HG03520 (cell line): ENCODE measurements at regions not wholly inside any gene's neighbourhood (a gene's known extent, or its start where the extent isn't known, plus 50 kb on each side); places are given as distances from the start of the nearest gene placed in this dataset.
"Not testable (repeated sequence)": the region's sequence is repeated elsewhere in the genome, so short reads cannot be mapped to it uniquely, and the experiment has no call there.

Experiments used
- ATAC-seq: cut with Tn5 transposase; IDR thresholded peaks from one replicate; pipeline ENCODE4 v1.9.1; 2021; ENCODE audit warnings: mild to moderate bottlenecking, moderate library complexity; ENCODE audit not compliant: unreplicated experiment

DNA sequence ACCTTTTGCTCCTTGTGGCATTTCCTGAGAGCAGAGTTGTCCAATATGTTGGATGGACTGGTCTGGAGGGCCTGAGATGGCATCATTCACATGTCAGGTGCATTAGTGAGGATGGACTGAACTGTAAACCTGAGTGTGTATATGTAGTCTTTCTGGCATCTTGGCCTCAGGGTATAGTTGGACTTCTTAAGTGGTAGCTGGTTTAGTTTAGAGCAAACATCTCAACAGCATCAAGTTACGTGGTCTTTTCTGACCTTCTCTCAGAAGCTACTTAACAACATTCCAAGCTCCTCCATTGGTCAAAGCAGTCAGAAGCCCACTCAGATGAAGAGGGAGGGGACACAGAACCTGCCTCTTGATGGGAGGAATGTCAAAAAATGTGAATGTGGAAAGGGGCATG lies 829.9 kb downstream of the METTL15 start:
- no peak for ATAC-seq

DNA sequence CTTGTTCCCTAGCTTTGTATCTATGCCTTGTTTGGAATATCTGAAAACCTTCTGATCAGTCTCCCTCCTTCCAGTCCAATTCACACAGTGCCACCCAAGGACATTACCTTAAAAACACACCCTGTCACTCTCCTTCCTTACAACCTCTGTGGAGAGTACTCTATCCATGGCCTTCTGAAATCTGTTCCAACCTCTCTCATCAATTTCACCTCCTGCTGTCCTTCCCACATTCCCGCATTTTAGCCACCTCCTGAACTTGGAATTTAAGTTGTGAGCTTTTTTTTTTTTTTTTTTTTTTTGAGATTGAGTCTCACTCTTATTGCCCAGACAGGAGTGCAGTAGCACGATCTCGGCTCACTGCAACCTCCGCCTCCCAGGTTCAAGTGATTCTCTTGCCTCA lies 824.8 kb downstream of the METTL15 start:
- ATAC-seq, result no peak

DNA sequence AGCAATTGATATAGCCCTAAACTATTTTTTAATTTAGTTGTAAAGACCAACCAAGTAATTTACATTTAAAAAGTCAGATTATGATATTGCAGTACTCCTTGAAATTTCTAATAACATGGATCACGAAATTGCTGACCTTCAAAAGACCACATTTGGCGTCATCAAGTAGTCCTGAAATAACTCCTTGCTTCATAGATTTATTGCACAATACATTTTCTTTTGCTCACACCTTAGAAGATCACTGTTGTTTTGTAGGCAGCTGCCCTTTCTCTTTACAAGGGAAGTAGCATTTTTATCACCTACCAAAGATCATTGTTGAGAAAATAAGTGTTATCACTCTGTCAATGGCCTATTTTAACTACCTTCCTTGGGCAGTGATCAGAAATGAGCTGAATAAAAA lies 815.8 kb downstream of the METTL15 start:
- ATAC-seq, result no peak

DNA sequence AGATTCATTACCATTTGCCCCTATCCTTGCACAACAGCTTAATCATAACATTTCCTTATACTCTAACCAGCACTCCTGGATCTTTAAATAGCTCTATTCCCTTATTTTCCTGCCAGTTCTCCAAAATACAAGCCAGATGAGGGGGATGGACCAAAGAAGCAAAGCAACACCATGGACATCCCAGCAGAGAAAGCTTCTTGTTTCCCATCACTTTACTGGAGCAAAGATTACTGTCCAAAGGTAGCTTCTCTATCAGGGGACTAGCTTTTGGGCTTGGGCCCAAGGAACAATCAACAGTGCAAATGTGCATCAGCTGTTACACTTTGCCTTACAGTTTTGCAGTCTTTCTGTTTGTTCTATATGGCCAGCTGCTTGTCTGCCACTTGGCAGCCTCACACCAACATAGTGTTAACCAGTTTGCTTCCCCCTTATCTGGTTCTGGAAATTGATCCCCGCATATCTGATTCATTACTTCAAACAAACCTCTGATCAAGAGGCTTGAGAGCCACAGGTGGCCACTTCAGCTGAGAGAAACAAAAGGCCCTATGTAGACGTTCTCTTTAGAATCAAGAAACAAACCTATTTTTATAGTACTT lies 814.3 kb downstream of the METTL15 start:
- ATAC-seq, result no peak

DNA sequence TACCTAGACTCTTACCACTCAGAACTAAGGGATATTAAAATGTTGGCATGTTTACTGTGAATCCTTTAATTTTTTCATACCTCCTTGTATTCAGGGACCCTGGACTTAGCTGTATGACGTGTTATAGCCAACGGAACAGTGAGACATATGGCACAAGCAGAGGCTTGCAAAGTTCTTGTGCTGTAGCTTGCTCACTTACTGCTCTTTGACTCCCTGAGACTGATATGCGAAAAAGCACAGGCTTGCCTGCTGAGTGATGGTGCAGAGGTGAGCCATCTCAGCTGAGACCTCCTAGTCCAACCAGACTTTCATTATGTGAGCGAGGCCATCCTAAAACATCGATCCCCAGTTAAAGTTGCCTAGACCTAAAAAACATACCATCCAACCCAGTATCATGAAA lies 811.0 kb downstream of the METTL15 start:
- ATAC-seq, result no peak

DNA sequence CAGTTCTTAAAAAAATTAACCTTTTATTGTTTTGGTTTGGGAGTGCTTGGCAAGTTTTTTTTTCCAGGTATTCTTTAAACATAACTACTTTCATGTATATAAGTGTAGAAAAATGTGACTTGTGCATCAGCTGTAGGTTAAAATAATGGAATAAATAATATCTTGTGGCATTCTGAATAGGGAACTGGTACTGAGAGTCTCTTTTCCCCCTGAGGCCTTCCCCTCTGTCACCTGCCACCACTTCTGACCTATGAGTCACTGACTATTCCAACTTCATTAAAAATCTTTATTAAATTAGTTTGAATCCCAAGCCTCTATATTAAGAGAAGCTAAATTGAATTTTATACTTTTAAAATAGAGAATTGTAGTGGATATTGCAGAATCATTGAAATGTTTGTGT lies 805.7 kb downstream of the METTL15 start:
- ATAC-seq, result no peak

DNA sequence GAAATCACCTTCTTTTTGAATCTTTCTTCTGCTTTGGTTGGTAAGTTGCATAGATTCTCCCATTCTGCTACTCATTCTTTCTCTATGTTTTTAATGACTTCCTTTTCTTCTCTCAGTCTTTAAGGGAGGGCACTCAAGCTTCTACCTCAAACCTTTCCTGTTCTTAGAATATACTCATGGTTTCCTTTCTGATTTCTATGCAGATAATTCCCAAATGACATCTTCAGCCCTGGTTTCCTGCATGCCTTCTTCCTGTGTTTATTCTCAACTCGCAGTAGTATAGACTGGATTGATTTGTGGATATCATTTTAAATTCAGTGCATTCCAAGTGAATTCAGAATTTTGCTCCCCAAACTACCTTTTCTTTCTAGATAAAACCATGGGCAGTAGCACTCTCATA lies 803.6 kb downstream of the METTL15 start:
- ATAC-seq, result no peak

DNA sequence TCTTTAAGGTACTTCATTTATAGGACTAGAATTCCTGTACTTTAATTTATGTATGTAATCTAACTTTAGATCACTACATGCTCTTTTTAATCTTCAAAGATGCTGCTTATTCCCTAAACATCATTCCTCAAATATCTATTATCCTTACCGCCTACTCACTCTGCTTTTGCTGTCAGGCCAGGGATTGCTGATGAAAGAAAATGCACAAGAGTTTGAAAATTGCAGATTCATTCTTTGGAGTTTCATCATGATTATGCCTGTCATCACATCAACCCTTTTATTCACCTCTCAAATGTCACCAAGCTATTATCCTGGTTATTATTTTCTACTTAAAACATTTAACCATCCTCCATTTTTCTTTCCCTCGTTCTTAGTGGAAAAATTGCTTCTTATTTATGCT lies 802.7 kb downstream of the METTL15 start:
- no peak for ATAC-seq

DNA sequence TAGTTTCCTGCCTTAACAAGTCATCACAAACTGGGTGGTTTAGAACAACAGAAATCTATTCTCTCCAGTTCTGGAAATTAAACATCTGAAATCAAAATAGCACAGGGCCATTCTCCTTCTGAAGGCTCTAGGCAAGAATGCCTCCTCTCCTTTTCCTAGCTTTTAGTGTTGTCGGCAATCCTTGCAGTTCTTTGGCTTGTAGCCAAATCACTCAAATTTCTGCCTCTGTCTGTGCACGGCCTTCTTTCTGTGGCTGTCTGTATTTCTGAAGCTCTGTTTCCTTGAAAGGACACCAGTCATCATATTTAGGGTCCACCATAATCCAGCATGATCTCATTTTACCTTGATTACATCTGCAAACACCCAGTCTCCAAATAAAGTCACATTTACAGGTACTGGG lies 795.5 kb downstream of the METTL15 start:
- no peak for ATAC-seq

DNA sequence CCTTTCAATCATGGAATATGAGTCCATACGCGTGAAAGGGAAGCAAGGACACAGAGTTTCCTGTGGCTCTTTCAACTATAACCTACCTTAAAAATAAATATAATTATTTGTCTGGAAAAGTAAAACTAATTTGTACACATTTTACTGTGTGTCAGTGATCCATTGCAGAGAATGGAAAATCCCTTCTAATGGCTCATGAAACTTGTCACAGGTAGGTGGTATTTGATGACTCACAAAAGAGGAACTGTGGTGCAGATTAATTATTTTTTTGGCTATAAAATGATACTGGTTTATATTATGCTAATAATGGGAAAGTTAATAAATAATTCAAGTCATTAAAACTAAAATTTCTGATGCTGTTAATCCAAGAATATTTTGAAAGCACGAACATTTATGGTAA lies 792.2 kb downstream of the METTL15 start:
- ATAC-seq, result no peak

DNA sequence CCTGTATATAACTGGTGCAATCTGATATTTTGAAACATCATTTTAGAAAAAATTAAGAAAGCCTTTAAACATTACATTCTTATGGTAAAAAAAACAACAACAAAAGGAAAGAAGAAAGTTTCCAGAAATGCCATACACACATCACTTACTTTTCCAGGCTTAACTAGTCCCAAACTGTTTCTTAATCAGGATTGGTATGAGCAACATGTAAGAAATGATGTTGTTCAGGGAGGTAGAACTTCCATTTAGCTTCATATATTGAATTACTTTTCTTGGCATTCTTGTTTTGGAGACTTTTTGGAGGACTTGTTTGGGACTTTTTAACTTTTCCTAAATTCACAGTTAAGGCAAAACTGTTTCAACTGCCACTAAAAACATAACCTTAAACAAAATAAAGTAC lies 791.5 kb downstream of the METTL15 start:
- ATAC-seq, result no peak

DNA sequence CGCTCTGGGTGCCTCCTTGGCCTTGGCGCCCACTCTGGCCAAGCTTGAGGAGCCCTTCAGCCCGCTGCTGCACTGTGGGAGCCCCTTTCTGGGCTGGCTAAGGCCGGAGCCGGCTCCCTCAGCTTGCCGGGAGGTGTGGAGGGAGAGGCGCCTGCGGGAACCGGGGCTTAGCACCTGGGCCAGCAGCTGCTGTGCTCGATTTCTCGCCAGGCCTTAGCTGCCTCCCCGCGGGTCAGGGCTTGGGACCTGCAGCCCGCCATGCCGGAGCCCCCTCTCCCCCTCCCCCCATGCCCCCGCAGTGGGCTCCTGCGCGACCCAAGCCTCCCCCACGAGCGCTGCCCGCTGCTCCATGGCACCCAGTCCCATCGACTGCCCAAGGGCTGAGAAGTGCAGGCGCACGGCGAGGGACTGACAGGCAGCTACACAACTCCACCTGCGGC lies 782.4 kb downstream of the METTL15 start:
- ATAC-seq, result not testable (repeated sequence)

DNA sequence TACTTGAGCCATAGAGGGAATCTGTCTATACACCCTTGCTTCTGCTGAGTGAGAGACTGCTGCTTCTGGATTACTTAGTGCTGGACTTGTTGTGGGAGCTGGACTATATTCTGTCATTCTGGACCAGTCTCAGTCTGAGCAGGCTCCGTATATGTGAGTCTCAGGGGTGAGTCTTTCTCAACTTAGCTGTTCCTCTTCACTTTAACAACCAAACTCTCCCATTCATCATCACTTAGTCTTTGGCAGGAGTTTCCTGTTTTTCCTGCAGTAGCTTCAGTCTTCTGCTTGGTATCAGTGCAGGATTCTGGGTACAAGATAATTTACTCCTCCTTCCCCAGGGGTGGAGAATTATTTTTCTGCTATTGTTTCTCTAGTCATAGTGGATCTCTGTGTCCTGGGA lies 779.5 kb downstream of the METTL15 start:
- ATAC-seq, result no peak

DNA sequence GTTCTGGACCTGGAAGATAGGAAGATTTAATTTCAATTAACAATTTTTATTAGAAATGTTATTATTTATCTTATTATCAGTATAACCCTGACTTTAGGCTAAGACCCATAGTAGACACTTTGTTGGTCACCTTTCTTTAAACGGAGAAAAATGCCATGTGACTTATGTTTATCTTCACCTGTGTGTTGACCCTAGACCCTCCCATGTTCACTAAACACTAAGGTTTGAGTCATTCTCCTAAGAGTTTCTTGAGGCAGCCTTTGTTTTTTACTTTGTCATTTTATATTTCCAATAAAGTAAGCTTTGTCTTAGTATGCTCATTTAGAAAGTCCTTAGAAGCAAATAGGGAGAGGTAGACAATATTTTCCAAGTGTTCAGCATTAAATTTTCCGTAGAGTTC lies 771.7 kb downstream of the METTL15 start:
- no peak for ATAC-seq

DNA sequence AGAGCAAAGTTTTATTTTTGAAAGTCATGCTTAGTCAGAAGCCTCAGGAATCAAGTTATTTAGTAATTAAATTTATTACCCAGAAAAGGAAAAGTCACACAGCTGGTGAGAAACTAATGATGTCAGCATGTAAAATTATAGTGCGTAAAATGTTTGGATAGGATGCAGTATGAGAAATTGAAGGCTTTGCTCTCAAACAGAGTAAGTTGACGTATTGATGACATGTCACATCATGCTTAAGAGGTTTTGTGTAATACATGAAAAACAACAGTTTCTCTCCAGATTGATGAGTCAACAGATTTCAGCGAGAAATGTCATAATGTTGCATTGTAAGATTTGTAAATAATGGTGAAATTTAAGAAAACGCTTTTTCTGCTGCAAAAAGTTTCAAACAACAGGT lies 769.8 kb downstream of the METTL15 start:
- no peak for ATAC-seq

DNA sequence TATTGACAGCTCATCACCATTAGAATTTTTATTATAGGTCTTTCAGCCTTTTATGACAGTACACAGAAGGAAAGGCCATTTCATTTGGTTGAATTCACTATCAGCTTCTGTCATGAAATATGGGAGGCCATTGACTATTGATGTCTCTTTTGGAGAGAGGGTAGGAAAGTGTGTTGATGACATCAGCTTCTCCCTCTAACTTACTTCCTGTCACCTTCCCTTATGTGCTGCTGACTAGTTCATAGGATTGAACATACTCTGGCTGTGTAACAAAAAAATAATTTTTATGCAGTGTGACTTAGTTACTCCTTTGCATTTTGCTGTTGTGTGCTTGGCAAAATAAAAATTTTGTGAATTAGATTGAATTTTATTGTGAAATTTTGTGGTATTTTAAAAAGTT lies 769.2 kb downstream of the METTL15 start:
- no peak for ATAC-seq

DNA sequence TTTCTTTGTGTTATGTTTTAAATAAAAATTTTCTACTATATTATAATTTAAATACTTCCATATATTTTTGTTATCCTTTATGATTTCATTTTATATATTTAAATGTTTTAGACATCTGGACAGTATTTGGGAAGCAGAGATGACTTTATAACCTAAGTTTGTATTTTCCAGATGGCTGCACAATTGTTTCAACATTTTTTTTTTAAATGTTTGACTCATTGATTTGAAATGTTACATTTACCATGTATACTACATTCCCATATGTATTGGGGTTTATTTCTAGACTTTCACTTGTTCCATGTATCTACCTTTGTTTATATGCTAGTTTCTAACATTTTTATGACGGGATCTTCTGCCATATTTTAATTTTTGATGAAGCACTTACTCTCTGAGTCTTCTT lies 766.5 kb downstream of the METTL15 start:
- ATAC-seq, result no peak

DNA sequence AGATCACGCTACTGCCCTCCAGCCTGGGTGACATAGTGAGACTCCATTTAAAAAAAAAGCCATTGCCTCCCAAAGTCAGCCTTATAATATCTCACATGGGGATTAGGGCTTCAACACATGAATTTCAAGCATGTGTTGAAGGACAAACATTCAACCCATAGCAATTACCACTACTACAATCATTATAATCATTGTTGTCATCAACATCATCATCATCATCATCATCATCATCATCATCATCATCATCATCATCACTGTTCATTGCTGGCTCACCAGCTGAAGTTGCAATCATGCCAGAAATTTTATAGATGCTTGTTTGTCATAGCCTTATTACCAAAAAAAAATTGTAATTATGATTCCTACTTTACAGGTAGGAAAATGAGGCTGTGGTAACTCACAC lies 762.9 kb downstream of the METTL15 start:
- no peak for ATAC-seq

DNA sequence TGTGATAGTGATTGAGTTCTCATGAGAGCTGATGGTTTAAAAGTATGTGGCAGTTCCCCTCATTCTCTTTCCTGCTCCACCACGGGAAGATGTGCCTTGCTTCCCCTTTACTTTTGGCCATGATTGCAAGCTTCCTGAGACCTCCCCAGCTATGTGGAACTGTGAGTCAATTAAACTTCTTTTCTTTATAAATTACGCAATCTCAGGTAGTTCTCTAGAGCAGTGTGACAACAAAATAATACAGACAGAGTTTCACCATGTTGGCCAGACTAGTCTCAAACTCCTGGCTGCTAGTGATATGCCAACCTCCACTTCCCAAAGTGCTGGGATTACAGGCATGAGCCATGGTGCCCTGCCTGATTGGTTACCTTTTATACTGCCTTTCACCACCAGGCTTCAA lies 755.2 kb downstream of the METTL15 start:
- ATAC-seq, result no peak

DNA sequence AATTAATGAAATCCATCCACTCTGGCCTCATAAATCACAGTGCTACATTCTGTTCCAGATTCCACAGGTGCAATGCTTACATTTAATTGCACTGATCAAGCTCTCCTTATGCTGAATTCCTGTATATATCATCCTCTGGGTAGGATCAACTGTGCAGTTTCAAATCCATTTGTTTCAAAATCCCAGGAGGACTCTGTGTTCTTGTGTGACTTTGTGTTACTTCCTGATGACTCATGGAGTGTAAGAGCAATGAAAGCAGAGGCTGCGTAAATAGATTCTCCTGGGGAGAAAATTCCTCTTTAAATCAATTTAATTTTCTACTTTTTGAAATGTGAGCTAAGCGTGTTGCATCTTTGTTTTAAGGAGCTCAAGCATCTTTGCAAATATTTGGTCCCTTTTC lies 752.7 kb downstream of the METTL15 start:
- ATAC-seq, result no peak

DNA sequence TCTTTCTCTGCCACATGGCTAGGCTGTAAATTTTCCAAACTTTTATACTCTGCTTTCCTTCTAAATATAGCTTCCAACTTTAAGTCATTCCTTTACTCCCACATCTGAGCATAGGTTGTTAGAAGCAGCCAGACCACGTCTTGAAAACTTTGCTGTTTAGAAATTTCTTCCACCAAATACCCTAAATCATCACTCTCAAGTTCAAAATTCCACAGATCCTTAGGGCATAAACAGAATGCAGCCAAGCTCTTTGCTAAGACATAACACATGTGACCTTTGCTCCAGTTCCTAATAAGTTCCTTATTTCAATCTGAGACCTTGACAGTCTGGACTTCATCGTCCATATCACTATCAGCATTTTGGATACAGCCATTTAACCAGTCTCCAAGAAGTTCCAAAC lies 749.9 kb downstream of the METTL15 start:
- no peak for ATAC-seq

DNA sequence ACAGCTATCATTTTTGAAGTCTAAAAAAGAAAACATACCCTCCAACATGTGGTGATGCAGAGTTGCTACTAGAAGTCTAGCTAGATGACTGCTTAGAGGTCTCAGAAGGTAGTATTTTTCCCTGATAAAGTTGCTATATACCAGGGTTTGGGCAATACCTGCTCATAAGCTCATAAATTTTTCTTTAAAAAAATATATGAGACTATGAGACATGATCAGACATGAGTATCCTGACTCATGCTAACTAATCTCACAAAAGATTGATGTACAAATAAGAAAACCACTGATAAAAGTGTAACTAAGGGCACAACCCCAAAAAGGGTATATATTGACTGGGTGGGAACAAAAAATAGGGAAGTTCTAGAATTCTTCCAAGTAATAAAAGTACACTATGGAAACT lies 740.9 kb downstream of the METTL15 start:
- no peak for ATAC-seq

DNA sequence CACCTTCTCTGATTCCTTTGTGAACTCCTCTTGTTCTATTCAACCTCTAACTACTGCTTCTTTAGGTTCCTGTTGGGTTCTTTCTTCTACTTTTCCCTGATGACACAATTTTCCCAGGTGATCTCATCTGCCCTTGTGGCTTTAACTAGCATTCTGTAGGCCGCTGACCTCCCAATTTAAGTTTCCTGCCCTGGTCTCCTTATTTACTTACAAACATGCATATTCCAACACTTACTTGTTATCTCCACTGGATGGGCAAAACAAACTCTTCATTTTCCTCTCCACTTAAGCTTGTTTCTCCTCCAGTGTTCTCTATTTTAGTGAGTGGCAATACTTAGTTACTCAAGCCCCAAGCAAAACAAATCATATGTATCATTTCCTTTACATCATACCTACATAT lies 734.5 kb downstream of the METTL15 start:
- ATAC-seq, result no peak

DNA sequence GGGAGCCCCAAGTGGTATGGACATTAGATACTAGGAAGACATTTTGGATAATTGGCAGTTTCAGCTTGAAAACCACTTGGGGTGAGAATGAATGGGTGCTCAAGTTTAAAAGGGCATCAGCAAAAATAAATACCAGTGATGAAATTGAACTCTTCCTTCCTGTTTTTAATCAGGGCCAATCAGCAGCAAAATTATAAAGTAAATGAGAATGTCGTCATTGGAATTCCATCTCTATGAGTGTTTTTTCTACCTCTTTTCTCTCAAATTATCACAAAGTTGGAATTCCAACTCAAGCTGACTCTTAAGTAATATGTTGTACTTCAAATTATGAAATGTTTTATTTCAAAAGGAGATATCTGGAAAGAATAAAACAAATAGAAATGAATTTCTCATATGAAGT lies 730.6 kb downstream of the METTL15 start:
- no peak for ATAC-seq
